ENCODE measurements at regions not wholly inside any gene's neighbourhood (a gene's known extent, or its start where the extent isn't known, plus 50 kb on each side); places are given as distances from the start of the nearest gene placed in this dataset.
A peak's percentile ranks its signal among the peaks of the same experiment; 100 is the strongest.

GRCh38 chr9:11141357-11141756, 528.6 kb upstream of the PTPRD start:
- Histone ChIP-seq H3K27me3 (no peaks in the 10 kb centered on the region), H3K4me3 (no peak overlapping the region), H3K36me3 (replicated peaks in 1 of 2; ENCODE audit: insufficient read depth in 1 of 2, low read depth in 2 of 2) (no peaks in the 10 kb centered on the region), H3K27ac (no peak overlapping the region), H3K9me3 (no peaks in the 10 kb centered on the region), H3K4me1 (no peaks in the 10 kb centered on the region)
- no peak for TF ChIP-seq CTCF (IDR thresholded peaks at IDR 0.05)
- TF ChIP-seq POLR2A (IDR thresholded peaks at IDR 0.05), result no peak
- no peak for DNase-seq
- no peak for ATAC-seq
- 59 to 62% methylated on average over 3 of the region's 3 CpGs for WGBS, 2 donors
- intact Hi-C loops (cut with DNase I), result no loop called here

- intact Hi-C loops (cut with DNase I), result no loop called here
- no peak overlapping the region for H3K27ac ChIP-seq
- no peak for ATAC-seq
- 77 to 80% methylated on average over 3 of the region's 3 CpGs for WGBS, 2 donors
- H3K4me3 ChIP-seq, result no peak overlapping the region
- no peak for TF ChIP-seq POLR2A (IDR thresholded peaks at IDR 0.05)
- TF ChIP-seq CTCF (IDR thresholded peaks at IDR 0.05), result no peak
- no peak for DNase-seq
- no peaks in the 10 kb centered on the region for H3K27me3 ChIP-seq
- no peaks in the 10 kb centered on the region for H3K9me3 ChIP-seq
- H3K4me1 ChIP-seq, result no peaks in the 10 kb centered on the region
- no peaks in the 10 kb centered on the region for H3K36me3 ChIP-seq (replicated peaks in 1 of 2; ENCODE audit: insufficient read depth in 1 of 2, low read depth in 2 of 2)
Measured at GRCh38 chr9:11142965-11143738, 530.4 kb upstream of the PTPRD start.

DNA sequence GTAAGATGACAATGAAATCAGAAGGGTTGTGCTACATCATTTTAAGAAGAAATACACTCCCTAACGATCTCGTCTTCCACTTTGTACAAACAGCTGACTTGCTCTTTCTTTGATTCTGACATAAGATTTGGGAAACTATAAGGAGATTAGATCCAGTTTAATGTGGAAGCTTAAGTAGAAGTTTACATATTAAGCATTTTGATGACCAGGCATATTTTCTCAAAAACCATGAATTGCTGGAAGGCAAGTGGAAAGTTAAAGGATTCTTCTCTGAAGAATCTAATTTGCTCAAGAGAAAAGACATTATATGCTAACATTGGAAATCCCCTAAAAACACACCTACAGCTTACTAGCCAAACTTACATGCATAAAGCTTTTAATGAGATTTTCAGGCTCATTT, 531.9 kb upstream of the PTPRD start:
- Histone ChIP-seq H3K4me1 (no peaks in the 10 kb centered on the region), H3K27ac (no peak overlapping the region), H3K36me3 (replicated peaks in 1 of 2; ENCODE audit: insufficient read depth in 1 of 2, low read depth in 2 of 2) (no peaks in the 10 kb centered on the region), H3K9me3 (no peaks in the 10 kb centered on the region), H3K27me3 (no peaks in the 10 kb centered on the region), H3K4me3 (no peak overlapping the region)
- TF ChIP-seq CTCF (IDR thresholded peaks at IDR 0.05) (no peak), POLR2A (IDR thresholded peaks at IDR 0.05) (no peak)
- intact Hi-C loops (cut with DNase I), result no loop called here
- WGBS, 2 donors, result 80 to 84% methylated on average over 2 of the region's 2 CpGs
- DNase-seq (no peak), ATAC-seq (no peak)

GRCh38 chr9:11148189-11148588, 535.4 kb upstream of the PTPRD start:
- Histone ChIP-seq H3K27ac (no peak overlapping the region), H3K4me3 (no peak overlapping the region), H3K9me3 (no peaks in the 10 kb centered on the region), H3K36me3 (replicated peaks in 1 of 2; ENCODE audit: insufficient read depth in 1 of 2, low read depth in 2 of 2) (no peaks in the 10 kb centered on the region), H3K4me1 (no peaks in the 10 kb centered on the region), H3K27me3 (no peaks in the 10 kb centered on the region)
- no peak for ATAC-seq
- no peak for TF ChIP-seq CTCF (IDR thresholded peaks at IDR 0.05)
- TF ChIP-seq POLR2A (IDR thresholded peaks at IDR 0.05), result no peak
- no peak for DNase-seq
- 77 to 83% methylated on average over 5 of the region's 5 CpGs for WGBS, 2 donors
- intact Hi-C loops (cut with DNase I), result no loop called here

- TF ChIP-seq POLR2A (IDR thresholded peaks at IDR 0.05) (no peak), CTCF (IDR thresholded peaks at IDR 0.05) (no peak)
- ATAC-seq (no peak), DNase-seq (peak in 1 of 4 donors; percentile 9)
- H3K36me3 ChIP-seq (replicated peaks in 1 of 2; ENCODE audit: insufficient read depth in 1 of 2, low read depth in 2 of 2), result no peaks in the 10 kb centered on the region
- no peaks in the 10 kb centered on the region for H3K27me3 ChIP-seq
- H3K9me3 ChIP-seq, result no peaks in the 10 kb centered on the region
- no peaks in the 10 kb centered on the region for H3K4me1 ChIP-seq
- intact Hi-C loops (cut with DNase I), result no loop called here
- WGBS, 2 donors, result 41 to 52% methylated on average over 7 of the region's 7 CpGs
- H3K27ac ChIP-seq, result no peak overlapping the region
- no peak overlapping the region for H3K4me3 ChIP-seq
Measured at GRCh38 chr9:11149065-11149464, 536.3 kb upstream of the PTPRD start.

All from body of pancreas (tissue), 4 donors.